T-helper 1 cell treated with Interleukin-12 subunit alpha and Interleukin-12 subunit beta and Interleukin-4 antibody, amounts not matched to agents 30 μg/mL and 1 μg/mL, for 36 hours (primary cell): ENCODE measurements at regions not wholly inside any gene's neighbourhood (a gene's known extent, or its start where the extent isn't known, plus 50 kb on each side); places are given as distances from the start of the nearest gene placed in this dataset.

Source experiments
- H3K27ac Mint-ChIP-seq: one replicate; pipeline ENCODE4 v1.8.0; 2021; ENCODE audit warnings: mild to moderate bottlenecking, mixed read lengths
- H3K27me3 Mint-ChIP-seq: one replicate; pipeline ENCODE4 v1.8.0; 2021; ENCODE audit warnings: low read depth, mixed read lengths
- H3K36me3 Mint-ChIP-seq: one replicate; pipeline ENCODE4 v1.8.0; 2021; ENCODE audit warnings: low read depth, mixed read lengths
- H3K4me1 Mint-ChIP-seq: one replicate; pipeline ENCODE4 v1.8.0; 2021; ENCODE audit warnings: low read depth, mixed read lengths
- H3K4me3 Mint-ChIP-seq: one replicate; pipeline ENCODE4 v1.8.0; 2021; ENCODE audit warnings: mild to moderate bottlenecking, moderate library complexity, mixed read lengths
- H3K9me3 Mint-ChIP-seq: one replicate; pipeline ENCODE4 v1.8.0; 2021; ENCODE audit warnings: mixed read lengths

GRCh38 chr10:128527711-128528110, 401.5 kb upstream of the MKI67 start:
- H3K36me3 Mint-ChIP-seq: no peaks in the 10 kb centered on the region
- no peak overlapping the region for H3K27ac Mint-ChIP-seq
- H3K9me3 Mint-ChIP-seq: no peaks in the 10 kb centered on the region
- no peak overlapping the region for H3K4me3 Mint-ChIP-seq
- H3K4me1 Mint-ChIP-seq: no peaks in the 10 kb centered on the region
- H3K27me3 Mint-ChIP-seq: no peaks in the 10 kb centered on the region

- no peaks in the 10 kb centered on the region for H3K9me3 Mint-ChIP-seq
- no peak overlapping the region for H3K4me3 Mint-ChIP-seq
- no peaks in the 10 kb centered on the region for H3K27me3 Mint-ChIP-seq
- no peaks in the 10 kb centered on the region for H3K4me1 Mint-ChIP-seq
- H3K27ac Mint-ChIP-seq: no peak overlapping the region
- H3K36me3 Mint-ChIP-seq: no peaks in the 10 kb centered on the region
These were observed 401.9 kb upstream of the MKI67 start for GRCh38 chr10:128528167-128528566.

- Mint-ChIP-seq H3K27ac (no peak overlapping the region), H3K4me3 (no peak overlapping the region), H3K27me3 (no peaks in the 10 kb centered on the region), H3K36me3 (no peaks in the 10 kb centered on the region), H3K4me1 (no peaks in the 10 kb centered on the region), H3K9me3 (no peaks in the 10 kb centered on the region)
These were observed 402.6 kb upstream of the MKI67 start for GRCh38 chr10:128528781-128529180.

GRCh38 chr10:128529225-128529624, 403.0 kb upstream of the MKI67 start:
- H3K9me3 Mint-ChIP-seq: no peaks in the 10 kb centered on the region
- no peak overlapping the region for H3K4me3 Mint-ChIP-seq
- H3K27me3 Mint-ChIP-seq: no peaks in the 10 kb centered on the region
- no peak overlapping the region for H3K27ac Mint-ChIP-seq
- no peaks in the 10 kb centered on the region for H3K36me3 Mint-ChIP-seq
- H3K4me1 Mint-ChIP-seq: no peaks in the 10 kb centered on the region

GRCh38 chr10:128530301-128530700, 404.1 kb upstream of the MKI67 start:
- Mint-ChIP-seq H3K9me3 (no peaks in the 10 kb centered on the region), H3K27me3 (peaks cover 7% of the 10 kb centered on the region), H3K4me3 (no peak overlapping the region), H3K4me1 (no peaks in the 10 kb centered on the region), H3K36me3 (no peaks in the 10 kb centered on the region), H3K27ac (no peak overlapping the region)

GRCh38 chr10:128530946-128531345, 404.7 kb upstream of the MKI67 start:
- H3K27me3 Mint-ChIP-seq: peaks cover 8% of the 10 kb centered on the region
- H3K36me3 Mint-ChIP-seq: no peaks in the 10 kb centered on the region
- H3K4me3 Mint-ChIP-seq: no peak overlapping the region
- H3K9me3 Mint-ChIP-seq: no peaks in the 10 kb centered on the region
- no peak overlapping the region for H3K27ac Mint-ChIP-seq
- no peaks in the 10 kb centered on the region for H3K4me1 Mint-ChIP-seq

GRCh38 chr10:128534686-128535085, 408.5 kb upstream of the MKI67 start:
- H3K4me1 Mint-ChIP-seq: no peaks in the 10 kb centered on the region
- H3K27ac Mint-ChIP-seq: no peak overlapping the region
- H3K9me3 Mint-ChIP-seq: no peaks in the 10 kb centered on the region
- H3K36me3 Mint-ChIP-seq: no peaks in the 10 kb centered on the region
- H3K4me3 Mint-ChIP-seq: no peak overlapping the region
- H3K27me3 Mint-ChIP-seq: peaks cover 25% of the 10 kb centered on the region

- Mint-ChIP-seq H3K4me1 (no peaks in the 10 kb centered on the region), H3K4me3 (no peak overlapping the region), H3K27ac (no peak overlapping the region), H3K9me3 (no peaks in the 10 kb centered on the region), H3K36me3 (no peaks in the 10 kb centered on the region), H3K27me3 (peaks cover 38% of the 10 kb centered on the region)
These were observed 410.0 kb upstream of the MKI67 start for GRCh38 chr10:128536259-128536658.

GRCh38 chr10:128537834-128538330, 411.7 kb upstream of the MKI67 start:
- no peaks in the 10 kb centered on the region for H3K4me1 Mint-ChIP-seq
- no peaks in the 10 kb centered on the region for H3K36me3 Mint-ChIP-seq
- peaks cover 52% of the 10 kb centered on the region for H3K27me3 Mint-ChIP-seq
- no peak overlapping the region for H3K4me3 Mint-ChIP-seq
- no peak overlapping the region for H3K27ac Mint-ChIP-seq
- no peaks in the 10 kb centered on the region for H3K9me3 Mint-ChIP-seq

GRCh38 chr10:128538671-128539070, 412.4 kb upstream of the MKI67 start:
- Mint-ChIP-seq H3K4me1 (no peaks in the 10 kb centered on the region), H3K27ac (no peak overlapping the region), H3K9me3 (no peaks in the 10 kb centered on the region), H3K27me3 (peaks cover 52% of the 10 kb centered on the region), H3K4me3 (no peak overlapping the region), H3K36me3 (no peaks in the 10 kb centered on the region)

- H3K36me3 Mint-ChIP-seq: no peaks in the 10 kb centered on the region
- no peaks in the 10 kb centered on the region for H3K9me3 Mint-ChIP-seq
- H3K4me3 Mint-ChIP-seq: no peak overlapping the region
- no peaks in the 10 kb centered on the region for H3K4me1 Mint-ChIP-seq
- peaks cover 51% of the 10 kb centered on the region for H3K27me3 Mint-ChIP-seq
- no peak overlapping the region for H3K27ac Mint-ChIP-seq
These were observed 413.4 kb upstream of the MKI67 start for GRCh38 chr10:128539510-128540127.

- Mint-ChIP-seq H3K9me3 (no peaks in the 10 kb centered on the region), H3K27me3 (peaks cover 46% of the 10 kb centered on the region), H3K27ac (no peak overlapping the region), H3K4me3 (no peak overlapping the region), H3K36me3 (no peaks in the 10 kb centered on the region), H3K4me1 (no peaks in the 10 kb centered on the region)
These were observed 414.0 kb upstream of the MKI67 start for GRCh38 chr10:128540128-128540762.

GRCh38 chr10:128540781-128541761, 414.8 kb upstream of the MKI67 start:
- no peak overlapping the region for H3K27ac Mint-ChIP-seq
- H3K36me3 Mint-ChIP-seq: no peaks in the 10 kb centered on the region
- H3K4me1 Mint-ChIP-seq: no peaks in the 10 kb centered on the region
- H3K9me3 Mint-ChIP-seq: no peaks in the 10 kb centered on the region
- H3K27me3 Mint-ChIP-seq: peaks cover 43% of the 10 kb centered on the region
- no peak overlapping the region for H3K4me3 Mint-ChIP-seq

- Mint-ChIP-seq H3K4me3 (no peak overlapping the region), H3K27me3 (peaks cover 41% of the 10 kb centered on the region)
These were observed 415.8 kb upstream of the MKI67 start for GRCh38 chr10:128541926-128542475.

More at GRCh38 chr10:128541926-128542475, 415.8 kb upstream of the MKI67 start:
- Mint-ChIP-seq H3K27ac (no peak overlapping the region), H3K4me1 (no peaks in the 10 kb centered on the region), H3K36me3 (no peaks in the 10 kb centered on the region), H3K9me3 (no peaks in the 10 kb centered on the region)
